WI38 (cell line): ENCODE measurements at regions not wholly inside any gene's neighbourhood (a gene's known extent, or its start where the extent isn't known, plus 50 kb on each side); places are given as distances from the start of the nearest gene placed in this dataset.

Experiments
- H3K4me3 ChIP-seq: 2 replicates; pipeline ENCODE4 v1.5.1; 2011; ENCODE audit warnings: low read depth, mild to moderate bottlenecking, control low read depth, low read length
- TF ChIP-seq, protein P1 (sequence below): IDR thresholded peaks from 2 replicates; pipeline ENCODE4 v1.5.1; 2012; ENCODE audit warnings: low read depth, mild to moderate bottlenecking, control low read depth, low read length

DNA sequence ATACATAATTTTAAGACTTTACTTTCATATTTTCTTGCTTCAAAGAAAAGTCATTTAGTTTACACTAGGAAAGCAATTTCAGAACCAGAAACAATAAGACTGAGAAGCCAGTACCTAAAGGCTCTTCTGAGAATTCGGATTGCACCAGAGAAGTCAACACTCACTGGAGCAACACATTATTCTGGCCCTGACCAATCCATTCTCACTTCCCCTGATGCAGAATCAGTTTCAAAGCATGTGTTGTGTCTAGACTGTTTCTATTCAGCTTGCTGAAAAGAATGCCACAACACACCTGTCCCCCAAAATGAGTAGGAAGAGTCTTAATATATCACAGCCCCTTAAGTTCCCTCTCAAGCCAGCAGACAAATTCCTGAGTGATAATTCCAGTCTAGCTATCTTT is 1074.3 kb upstream of the TENM4 start:
- no peak overlapping the region for H3K4me3 ChIP-seq
- TF ChIP-seq, protein P1, sequence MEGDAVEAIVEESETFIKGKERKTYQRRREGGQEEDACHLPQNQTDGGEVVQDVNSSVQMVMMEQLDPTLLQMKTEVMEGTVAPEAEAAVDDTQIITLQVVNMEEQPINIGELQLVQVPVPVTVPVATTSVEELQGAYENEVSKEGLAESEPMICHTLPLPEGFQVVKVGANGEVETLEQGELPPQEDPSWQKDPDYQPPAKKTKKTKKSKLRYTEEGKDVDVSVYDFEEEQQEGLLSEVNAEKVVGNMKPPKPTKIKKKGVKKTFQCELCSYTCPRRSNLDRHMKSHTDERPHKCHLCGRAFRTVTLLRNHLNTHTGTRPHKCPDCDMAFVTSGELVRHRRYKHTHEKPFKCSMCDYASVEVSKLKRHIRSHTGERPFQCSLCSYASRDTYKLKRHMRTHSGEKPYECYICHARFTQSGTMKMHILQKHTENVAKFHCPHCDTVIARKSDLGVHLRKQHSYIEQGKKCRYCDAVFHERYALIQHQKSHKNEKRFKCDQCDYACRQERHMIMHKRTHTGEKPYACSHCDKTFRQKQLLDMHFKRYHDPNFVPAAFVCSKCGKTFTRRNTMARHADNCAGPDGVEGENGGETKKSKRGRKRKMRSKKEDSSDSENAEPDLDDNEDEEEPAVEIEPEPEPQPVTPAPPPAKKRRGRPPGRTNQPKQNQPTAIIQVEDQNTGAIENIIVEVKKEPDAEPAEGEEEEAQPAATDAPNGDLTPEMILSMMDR, result no peak

DNA sequence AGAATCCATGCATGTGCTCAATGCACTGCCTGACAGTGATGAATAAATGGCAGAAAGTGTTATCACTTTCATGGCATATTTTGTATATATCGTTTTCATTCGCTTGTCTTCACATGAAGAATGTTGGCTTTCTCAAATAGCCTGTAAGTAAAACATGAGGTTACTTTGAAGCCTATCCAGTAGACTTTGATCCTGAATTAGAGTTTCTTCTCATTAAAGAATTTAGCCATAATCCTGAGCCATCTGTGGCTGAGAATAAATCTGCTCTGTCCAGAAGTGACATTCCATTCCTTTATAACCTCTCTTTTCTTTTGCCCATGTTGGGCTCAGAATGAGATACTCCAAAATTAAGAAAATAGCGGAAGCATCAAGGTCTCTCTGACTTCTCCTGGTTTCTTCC is 1071.7 kb upstream of the TENM4 start:
- TF ChIP-seq, protein P1, result no peak

DNA sequence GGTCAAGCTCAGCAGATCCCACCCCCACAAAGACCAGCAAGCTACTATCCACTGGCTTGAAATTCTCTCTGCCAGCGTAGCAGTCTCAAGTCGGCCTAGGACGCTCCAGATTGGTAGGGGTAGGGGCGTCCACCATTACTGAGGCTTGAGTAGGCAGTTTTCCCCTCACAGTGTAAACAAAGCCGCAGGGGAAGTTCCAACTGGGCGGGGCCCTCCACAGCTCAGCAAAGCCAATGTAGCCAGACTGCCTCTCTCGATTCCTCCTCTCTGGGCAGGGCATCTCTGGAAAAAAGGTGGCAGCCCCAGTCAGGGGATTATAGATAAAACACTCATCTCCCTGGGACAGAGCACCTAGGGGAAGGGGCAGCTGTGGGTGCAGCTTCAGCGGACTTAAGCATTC is 1064.9 kb upstream of the TENM4 start:
- H3K4me3 ChIP-seq, result no peak overlapping the region
- TF ChIP-seq, protein P1, result no peak

More for the DNA sequence above, 1071.7 kb upstream of the TENM4 start:
- no peak overlapping the region for H3K4me3 ChIP-seq

DNA sequence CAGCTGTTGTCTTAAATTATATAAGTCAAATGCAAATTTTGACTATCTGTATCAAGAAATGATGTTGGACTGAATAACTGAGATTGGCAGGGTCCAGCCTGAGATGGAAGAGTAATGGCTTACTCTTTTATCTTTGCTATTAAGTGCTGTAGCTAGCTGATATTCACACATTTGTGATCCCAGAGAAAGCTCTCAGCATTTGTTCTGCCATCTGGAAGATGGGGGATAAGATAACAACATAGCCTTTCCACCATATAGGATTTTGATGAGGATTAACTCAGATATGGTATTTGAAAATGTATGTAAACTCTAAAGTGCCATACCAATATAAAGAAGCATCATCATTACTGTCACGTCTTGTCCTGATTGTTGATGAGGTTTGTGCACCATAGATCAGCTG is 1063.2 kb upstream of the TENM4 start:
- H3K4me3 ChIP-seq, result no peak overlapping the region
- TF ChIP-seq, protein P1, result no peak

DNA sequence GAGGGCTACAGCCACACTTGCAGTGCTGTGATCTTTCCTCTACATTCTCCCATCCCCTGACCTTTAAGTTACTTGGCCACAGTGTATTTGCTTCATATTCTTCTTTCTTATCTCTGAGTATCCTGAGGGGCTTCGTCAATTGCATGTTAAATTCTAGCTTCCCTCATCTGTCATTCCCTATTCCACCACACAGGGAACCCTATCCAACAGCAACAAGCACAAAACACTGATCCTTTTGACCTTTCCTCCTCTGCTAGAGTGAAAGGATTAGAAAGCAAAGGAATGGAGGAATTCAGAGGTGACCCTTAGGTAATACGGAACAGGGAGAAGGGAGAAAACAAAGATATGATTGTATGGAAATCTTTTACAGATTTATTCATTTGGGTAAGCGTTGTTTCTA is 1061.7 kb upstream of the TENM4 start:
- TF ChIP-seq, protein P1, result no peak
- no peak overlapping the region for H3K4me3 ChIP-seq

DNA sequence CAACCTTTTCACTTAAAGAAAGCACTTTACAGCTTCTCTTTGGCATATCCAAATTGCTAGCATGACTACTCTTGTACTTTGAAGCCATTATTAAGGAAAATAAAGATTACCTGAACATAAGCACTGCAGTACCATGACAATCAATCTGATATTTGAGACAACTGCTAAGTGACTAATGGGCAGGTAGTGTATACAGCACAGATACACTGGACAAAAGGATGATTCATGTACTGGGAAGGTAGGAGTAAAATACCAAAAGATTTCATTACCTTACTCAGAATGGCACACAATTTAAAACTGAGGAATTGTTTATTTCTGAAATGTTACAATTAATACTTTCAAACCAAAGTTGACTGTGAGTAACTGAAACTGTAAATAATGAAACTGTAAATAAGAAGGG is 1054.3 kb upstream of the TENM4 start:
- TF ChIP-seq, protein P1, result no peak
- no peak overlapping the region for H3K4me3 ChIP-seq

DNA sequence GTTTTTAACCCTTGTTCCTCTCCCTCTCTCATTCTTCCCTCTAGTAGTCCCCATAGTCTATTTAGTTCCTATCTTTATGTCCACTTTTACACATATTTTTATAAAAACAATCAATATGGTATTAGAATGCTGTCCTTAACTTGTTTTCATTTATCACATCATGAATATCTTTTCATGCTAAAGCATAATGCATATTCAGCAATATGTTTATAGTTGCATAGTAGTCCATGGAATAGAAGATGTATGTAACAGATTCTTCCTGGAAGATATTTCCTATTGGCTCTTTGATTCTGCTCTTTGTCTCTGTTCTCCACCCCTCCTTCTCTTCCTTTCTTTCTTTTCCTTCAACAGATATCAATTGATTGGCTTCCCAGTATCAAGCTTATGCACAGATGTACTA is 1047.1 kb upstream of the TENM4 start:
- TF ChIP-seq, protein P1, result no peak
- H3K4me3 ChIP-seq, result no peak overlapping the region

DNA sequence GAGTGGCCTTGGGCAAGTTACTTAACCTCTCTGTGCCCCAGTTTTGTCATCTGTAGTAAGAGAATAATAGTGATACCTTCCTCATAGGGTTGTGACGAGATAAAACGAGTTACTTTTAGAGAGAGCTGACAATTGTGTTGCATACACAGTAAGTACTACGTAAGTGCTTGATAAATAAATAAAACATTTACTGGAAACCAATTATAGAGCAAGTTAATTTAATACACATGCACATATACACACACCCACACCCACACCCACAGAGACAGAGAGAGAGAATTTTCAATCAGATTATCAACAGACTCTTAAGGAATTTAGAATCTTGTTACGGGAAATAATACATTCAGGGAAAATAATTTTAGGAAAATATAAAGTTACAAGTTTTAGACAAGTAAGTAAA is 1045.8 kb upstream of the TENM4 start:
- H3K4me3 ChIP-seq, result no peak overlapping the region
- TF ChIP-seq, protein P1, result no peak
